H9 (cell line): ENCODE measurements at regions not wholly inside any gene's neighbourhood (a gene's known extent, or its start where the extent isn't known, plus 50 kb on each side); places are given as distances from the start of the nearest gene placed in this dataset.

Source experiments
- DNase-seq: peaks from one replicate; pipeline ENCODE4 v3.0.0-alpha.2; 2017
- H2AFZ ChIP-seq: one replicate; pipeline ENCODE4 v1.6.1; 2013; ENCODE audit warnings: mild to moderate bottlenecking, low read length, control low read depth, moderate library complexity
- H2AK5ac ChIP-seq: 2 replicates; pipeline ENCODE4 v1.6.1; 2013; ENCODE audit warnings: low read length, control low read depth, mixed read lengths; ENCODE audit not compliant: insufficient read length
- H2BK120ac ChIP-seq: one replicate; pipeline ENCODE4 v1.6.1; 2013; ENCODE audit warnings: low read depth, mild to moderate bottlenecking, low read length, control low read depth, inconsistent platforms; ENCODE audit not compliant: poor library complexity, severe bottlenecking
- H2BK12ac ChIP-seq: 2 replicates; pipeline ENCODE4 v1.6.1; 2013; ENCODE audit warnings: low read length, control low read depth, mixed read lengths, low read depth; ENCODE audit not compliant: insufficient read length
- H2BK15ac ChIP-seq: 2 replicates; pipeline ENCODE4 v1.6.1; 2013; ENCODE audit warnings: low read depth, low read length, control low read depth
- H2BK20ac ChIP-seq: one replicate; pipeline ENCODE4 v1.6.1; 2013; ENCODE audit warnings: low read depth, mild to moderate bottlenecking, low read length, control low read depth, inconsistent platforms; ENCODE audit not compliant: poor library complexity, severe bottlenecking
- H2BK5ac ChIP-seq: 2 replicates; pipeline ENCODE4 v1.6.1; 2013; ENCODE audit warnings: low read length, control low read depth, mixed read lengths; ENCODE audit not compliant: insufficient read length
- H3K14ac ChIP-seq: 2 replicates; pipeline ENCODE4 v1.6.1; 2013; ENCODE audit warnings: low read length, control low read depth; ENCODE audit not compliant: insufficient read depth
- H3K18ac ChIP-seq: 2 replicates; pipeline ENCODE4 v1.6.1; 2013; ENCODE audit warnings: low read depth, mild to moderate bottlenecking, mixed read lengths, low read length, control low read depth; ENCODE audit not compliant: insufficient read length
- H3K23ac ChIP-seq: 2 replicates; pipeline ENCODE4 v1.6.1; 2013; ENCODE audit warnings: low read length, control low read depth, mixed read lengths, low read depth; ENCODE audit not compliant: insufficient read length
- H3K23me2 ChIP-seq: 2 replicates; pipeline ENCODE4 v1.6.1; 2013; ENCODE audit warnings: low read depth, mild to moderate bottlenecking, mixed read lengths, low read length, control low read depth; ENCODE audit not compliant: insufficient read length, poor library complexity, severe bottlenecking
- H3K27ac ChIP-seq: 2 replicates; pipeline ENCODE4 v1.5.1; 2013; ENCODE audit warnings: low read length, control low read depth, mixed read lengths, low read depth; ENCODE audit not compliant: insufficient read length
- H3K27me3 ChIP-seq: 2 replicates; pipeline ENCODE4 v1.6.1; 2013; ENCODE audit warnings: low read length, control low read depth, inconsistent platforms; ENCODE audit not compliant: insufficient read depth
- H3K4ac ChIP-seq: 2 replicates; pipeline ENCODE4 v1.6.1; 2013; ENCODE audit warnings: low read depth, mild to moderate bottlenecking, control low read depth, inconsistent platforms, low read length, moderate library complexity
- H3K4me1 ChIP-seq: 2 replicates; pipeline ENCODE4 v1.6.1; 2013; ENCODE audit warnings: low read length, control low read depth, inconsistent platforms; ENCODE audit not compliant: insufficient read depth
- H3K4me2 ChIP-seq: 2 replicates; pipeline ENCODE4 v1.6.1; 2013; ENCODE audit warnings: low read length, control low read depth, mixed read lengths; ENCODE audit not compliant: insufficient read length, insufficient read depth
- H3K56ac ChIP-seq: 2 replicates; pipeline ENCODE4 v1.6.1; 2013; ENCODE audit warnings: low read depth, mild to moderate bottlenecking, mixed read lengths, low read length, control low read depth; ENCODE audit not compliant: insufficient read length
- H3K79me1 ChIP-seq: 2 replicates; pipeline ENCODE4 v1.6.1; 2013; ENCODE audit warnings: low read depth, mild to moderate bottlenecking, moderate library complexity, low read length, control low read depth, inconsistent platforms; ENCODE audit not compliant: insufficient read depth, poor library complexity, severe bottlenecking
- H3K79me2 ChIP-seq: 2 replicates; pipeline ENCODE4 v1.6.1; 2013; ENCODE audit warnings: low read length, control low read depth, inconsistent platforms; ENCODE audit not compliant: insufficient read depth
- H3K9ac ChIP-seq: 2 replicates; pipeline ENCODE4 v1.6.1; 2013; ENCODE audit warnings: low read length, control low read depth, mixed read lengths; ENCODE audit not compliant: insufficient read length; ENCODE audit errors: extremely low read depth
- H3K9me3 ChIP-seq: one replicate; pipeline ENCODE4 v1.6.1; 2013; ENCODE audit warnings: low read depth, low read length, inconsistent platforms; ENCODE audit not compliant: control insufficient read depth
- H3T11ph ChIP-seq: one replicate; pipeline ENCODE4 v1.6.1; 2013; ENCODE audit warnings: mild to moderate bottlenecking, low read length, control low read depth, inconsistent platforms
- H4K20me1 ChIP-seq: one replicate; pipeline ENCODE4 v1.6.1; 2013; ENCODE audit not compliant: control insufficient read depth, insufficient read length, insufficient read depth
- H4K5ac ChIP-seq: 2 replicates; pipeline ENCODE4 v1.6.1; 2013; ENCODE audit warnings: low read depth, mild to moderate bottlenecking, mixed read lengths, low read length, control low read depth; ENCODE audit not compliant: insufficient read length
- H4K8ac ChIP-seq: replicated peaks from 2 replicates; pipeline ENCODE4 v1.6.1; 2013; ENCODE audit warnings: low read length, control low read depth, mixed read lengths, low read depth; ENCODE audit not compliant: insufficient read length
- H4K91ac ChIP-seq: 2 replicates; pipeline ENCODE4 v1.6.1; 2013; ENCODE audit warnings: low read depth, mild to moderate bottlenecking, moderate library complexity, mixed read lengths, low read length, control low read depth; ENCODE audit not compliant: insufficient read length
- H3K27ac Mint-ChIP-seq, 3 experiments: 2 replicates in 2 of 3; 3 replicates in 1 of 3; pipeline ENCODE4 v1.8.0; 2020 to 2021; ENCODE audit warnings: mixed read lengths in 3 of 3, mild to moderate bottlenecking in 1 of 3, moderate library complexity in 1 of 3
- H3K27me3 Mint-ChIP-seq: 2 replicates; pipeline ENCODE4 v1.8.0; 2021; ENCODE audit warnings: low read depth, mild to moderate bottlenecking, moderate library complexity, mixed read lengths
- H3K36me3 Mint-ChIP-seq, 3 experiments: 2 replicates in 2 of 3; 3 replicates in 1 of 3; pipeline ENCODE4 v1.8.0; 2020 to 2021; ENCODE audit warnings: low read depth in 3 of 3, mixed read lengths in 3 of 3; ENCODE audit not compliant: insufficient read depth in 1 of 3
- H3K4me1 Mint-ChIP-seq, 2 experiments: 2 replicates each; pipeline ENCODE4 v1.8.0; 2020; ENCODE audit warnings: mixed read lengths in 2 of 2
- H3K4me3 Mint-ChIP-seq, 2 experiments: 2 replicates in 1 of 2; 3 replicates in 1 of 2; pipeline ENCODE4 v1.8.0; 2020 to 2021; ENCODE audit warnings: mild to moderate bottlenecking in 2 of 2, mixed read lengths in 2 of 2, moderate library complexity in 1 of 2
- H3K9me3 Mint-ChIP-seq, 2 experiments: 2 replicates in 1 of 2; 3 replicates in 1 of 2; pipeline ENCODE4 v1.8.0; 2020; ENCODE audit warnings: mild to moderate bottlenecking in 2 of 2, mixed read lengths in 2 of 2, moderate library complexity in 1 of 2
- CTCF ChIP-seq: fragments of 200-600 bp; sonication (generic); conservative IDR thresholded peaks from 3 replicates; pipeline ENCODE4 v1.8.0; 2021; ENCODE audit warnings: antibody characterized with exemption, mild to moderate bottlenecking
- WGBS: extraction: QIAGEN DNeasy Blood & Tissue Kit; methylation state at CpG from one replicate; pipeline ENCODE4 v1.1.7; 2013; ENCODE audit warnings: missing lambda C conversion rate, low lambda C conversion rate, mixed read lengths; ENCODE audit not compliant: insufficient read length; ENCODE audit errors: extremely low coverage; 5-methylcytosine and 5-hydroxymethylcytosine counted together

GRCh38 chr4:82031376-82031927 is 342.3 kb downstream of the HNRNPD start:
- Histone ChIP-seq H2BK15ac (no peak overlapping the region), H3K79me1 (no peaks in the 10 kb centered on the region), H3K27me3 (no peaks in the 10 kb centered on the region), H3K56ac (no peak overlapping the region), H3K9ac (no peak overlapping the region), H3K79me2 (no peaks in the 10 kb centered on the region), H3K23ac (no peak overlapping the region), H2AFZ (no peak overlapping the region), H2BK20ac (no peak overlapping the region), H4K91ac (no peak overlapping the region), H2BK120ac (no peak overlapping the region), H2AK5ac (no peak overlapping the region), H3K4me1 (no peaks in the 10 kb centered on the region), H4K5ac (no peak overlapping the region), H3K4me2 (no peak overlapping the region), H4K8ac (no peak overlapping the region), H3K14ac (no peak overlapping the region), H3T11ph (no peak overlapping the region), H3K27ac (no peak overlapping the region), H4K20me1 (no peaks in the 10 kb centered on the region), H2BK12ac (no peak overlapping the region), H3K18ac (no peak overlapping the region), H3K4ac (no peak overlapping the region), H2BK5ac (no peak overlapping the region), H3K9me3 (no peaks in the 10 kb centered on the region), H3K23me2 (no peaks in the 10 kb centered on the region)
- no peak overlapping the region for H3K27ac Mint-ChIP-seq
- TF ChIP-seq CTCF = no peak
- peaks cover 12 to 17% of the 10 kb centered on the region in 2 experiments for H3K4me1 Mint-ChIP-seq
- no CpG with 5 or more reads among the region's 2 CpGs for WGBS
- H3K27me3 Mint-ChIP-seq = no peaks in the 10 kb centered on the region
- H3K4me3 Mint-ChIP-seq = no peak overlapping the region
- DNase-seq = no peak
- H3K9me3 Mint-ChIP-seq = no peaks in the 10 kb centered on the region
- no peaks in the 10 kb centered on the region for H3K36me3 Mint-ChIP-seq
